ENCODE measurements at regions not wholly inside any gene's neighbourhood (a gene's known extent, or its start where the extent isn't known, plus 50 kb on each side); places are given as distances from the start of the nearest gene placed in this dataset.

DNA sequence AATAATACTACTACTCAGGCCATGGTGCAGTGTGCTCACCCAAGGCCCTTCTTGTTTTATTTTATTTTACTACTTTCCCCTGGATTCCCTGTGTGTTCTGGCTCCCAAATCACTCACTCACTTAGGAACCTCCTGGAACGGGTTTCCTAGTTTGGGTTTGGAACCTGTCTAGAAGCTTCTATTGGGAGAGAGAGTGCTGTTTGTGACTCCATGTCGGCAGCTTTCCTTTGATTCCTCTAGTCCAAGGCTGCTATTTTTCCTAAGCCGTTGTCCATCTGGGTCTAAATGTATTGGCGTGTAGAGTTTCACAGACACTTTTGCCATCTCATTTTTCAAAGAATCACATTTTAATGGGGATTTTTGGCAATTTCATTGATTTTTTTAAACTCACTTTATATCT, 70.8 kb downstream of the FOXA2 start:
- ChIA-PET CTCF (interaction anchor here (1.2 kb wide), 1 partner anchor 14 kb away, joined by 3 read pairs; no protein-coding TSS in a partner anchor), POLR2A (no interaction called here)
- DNase-seq (ENCODE audit: low read depth), result no peak
- Histone ChIP-seq H3K27me3 (ENCODE audit: control insufficient read depth, insufficient read depth, low read length) (no peaks in the 10 kb centered on the region), H3K4me3 (ENCODE audit: low read depth, low read length) (no peak overlapping the region), H3K36me3 (ENCODE audit: control insufficient read depth, insufficient read depth, low read length) (no peaks in the 10 kb centered on the region)
- no peak for TF ChIP-seq CTCF (IDR thresholded peaks at IDR 0.05; ENCODE audit: insufficient read depth, low read depth, low read length)

DNA sequence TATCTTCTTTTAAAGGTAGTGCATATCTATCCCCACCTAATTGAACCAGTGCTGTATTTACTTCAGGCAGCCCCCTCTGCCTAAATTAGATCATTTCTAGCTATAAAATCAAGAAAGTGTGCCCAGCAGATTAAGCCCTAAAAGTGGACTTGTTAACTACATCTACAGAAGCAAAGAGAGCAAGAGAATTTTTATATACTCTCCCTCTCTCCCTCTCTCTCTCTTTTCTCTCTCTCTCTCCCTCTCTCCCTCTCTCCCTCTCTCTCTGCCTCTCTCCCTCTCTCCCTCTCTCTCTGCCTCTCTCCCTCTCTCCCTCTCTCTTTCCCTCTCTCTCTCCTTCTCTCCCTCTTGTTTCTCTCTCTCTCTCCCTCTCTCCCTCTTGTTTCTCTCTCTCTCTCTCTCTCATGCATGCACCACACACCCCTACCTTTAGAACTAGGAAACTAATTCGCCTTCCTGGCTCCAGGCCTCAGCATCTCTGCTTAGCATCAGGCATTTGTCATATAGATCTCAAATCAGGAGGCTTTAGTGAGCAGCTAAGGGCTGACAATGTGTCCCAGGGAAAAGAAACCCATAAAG, 71.4 kb downstream of the FOXA2 start:
- no peak for TF ChIP-seq CTCF (IDR thresholded peaks at IDR 0.05; ENCODE audit: insufficient read depth, low read depth, low read length)
- H3K4me3 ChIP-seq (ENCODE audit: low read depth, low read length), result no peak overlapping the region
- no peaks in the 10 kb centered on the region for H3K27me3 ChIP-seq (ENCODE audit: control insufficient read depth, insufficient read depth, low read length)
- ChIA-PET POLR2A (no interaction called here), CTCF (interaction anchor here (1.2 kb wide), 1 partner anchor 15 kb away, joined by 3 read pairs; no protein-coding TSS in a partner anchor)
- DNase-seq (ENCODE audit: low read depth), result no peak
- H3K36me3 ChIP-seq (ENCODE audit: control insufficient read depth, insufficient read depth, low read length), result no peaks in the 10 kb centered on the region

DNA sequence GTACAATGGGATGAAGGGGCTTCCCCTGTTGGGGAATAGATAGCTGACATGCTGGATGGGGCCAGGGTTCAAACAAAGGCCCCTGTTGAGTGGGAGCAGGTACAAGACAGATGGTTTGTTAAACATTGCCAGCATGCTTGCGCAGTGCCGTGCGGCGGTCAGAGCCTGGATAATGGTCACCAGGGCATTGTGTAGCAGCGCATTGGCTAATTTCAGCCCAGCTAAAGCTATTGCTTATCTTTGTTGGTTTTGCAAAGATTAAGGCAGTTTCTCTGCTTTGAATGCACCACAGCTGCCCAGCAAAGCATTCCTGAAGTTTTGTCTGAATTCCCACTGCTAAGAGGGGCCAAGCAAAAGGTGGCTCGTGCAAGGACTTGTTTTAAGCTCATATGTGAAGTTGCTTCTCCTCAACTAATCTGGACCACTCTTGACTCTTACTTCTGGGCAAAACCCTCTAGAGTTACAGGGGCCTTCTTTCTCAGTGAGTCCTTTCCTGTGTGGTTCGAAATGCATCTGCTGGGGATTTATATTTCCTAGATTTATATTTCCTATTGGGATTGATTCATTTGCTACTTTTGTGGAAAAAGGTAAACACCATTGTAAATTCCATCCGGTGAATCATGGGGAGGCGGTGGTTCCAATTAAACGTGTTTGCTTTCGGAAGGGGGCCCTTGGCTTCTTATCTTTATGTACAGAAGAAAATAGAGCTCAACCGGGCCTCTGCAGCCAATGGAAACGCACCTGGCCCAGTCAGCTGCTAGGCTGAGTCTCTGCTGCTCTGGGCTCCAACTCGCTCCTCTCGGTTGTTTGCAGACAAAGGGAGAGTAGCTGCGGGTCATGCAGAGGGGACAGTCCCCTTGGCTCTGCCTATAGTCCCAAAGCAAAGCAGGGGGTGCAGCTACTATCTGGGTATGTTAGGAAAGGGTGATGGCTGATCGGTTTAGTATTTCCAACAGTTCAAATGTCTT, 72.1 kb downstream of the FOXA2 start:
- Histone ChIP-seq H3K27me3 (ENCODE audit: control insufficient read depth, insufficient read depth, low read length) (no peaks in the 10 kb centered on the region), H3K4me3 (ENCODE audit: low read depth, low read length) (no peak overlapping the region), H3K36me3 (ENCODE audit: control insufficient read depth, insufficient read depth, low read length) (no peaks in the 10 kb centered on the region)
- no peak for TF ChIP-seq CTCF (IDR thresholded peaks at IDR 0.05; ENCODE audit: insufficient read depth, low read depth, low read length)
- CTCF ChIA-PET, result interaction anchor here (1.2 kb wide), 1 partner anchor 15 kb away, joined by 3 read pairs; no protein-coding TSS in a partner anchor
- POLR2A ChIA-PET, result no interaction called here
- DNase-seq (ENCODE audit: low read depth), result no peak

DNA sequence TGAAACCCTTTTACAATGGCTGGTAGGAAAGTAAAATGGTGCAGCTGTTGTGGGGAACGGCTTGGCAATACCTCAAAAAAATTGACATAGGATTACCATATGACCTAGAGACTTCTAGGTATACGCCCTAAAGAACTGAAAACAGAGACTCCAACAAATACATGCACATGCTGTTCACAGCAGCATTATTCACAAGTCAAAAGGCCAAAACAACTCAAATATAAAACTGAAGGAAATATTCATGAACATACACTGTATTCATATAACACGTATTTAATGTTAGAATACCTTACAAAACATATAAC, 74.6 kb downstream of the FOXA2 start:
- ChIA-PET POLR2A (no interaction called here), CTCF (no interaction called here)
- no peak for DNase-seq (ENCODE audit: low read depth)
- no peak for TF ChIP-seq CTCF (IDR thresholded peaks at IDR 0.05; ENCODE audit: insufficient read depth, low read depth, low read length)
- H3K4me3 ChIP-seq (ENCODE audit: low read depth, low read length), result no peak overlapping the region
- H3K27me3 ChIP-seq (ENCODE audit: control insufficient read depth, insufficient read depth, low read length), result no peaks in the 10 kb centered on the region
- H3K36me3 ChIP-seq (ENCODE audit: control insufficient read depth, insufficient read depth, low read length), result no peaks in the 10 kb centered on the region

- CTCF ChIA-PET, result no interaction called here
- Histone ChIP-seq H3K4me3 (ENCODE audit: low read depth, low read length) (no peak overlapping the region), H3K36me3 (ENCODE audit: control insufficient read depth, insufficient read depth, low read length) (no peaks in the 10 kb centered on the region), H3K27me3 (ENCODE audit: control insufficient read depth, insufficient read depth, low read length) (no peaks in the 10 kb centered on the region)
- TF ChIP-seq CTCF (IDR thresholded peaks at IDR 0.05; ENCODE audit: insufficient read depth, low read depth, low read length), result no peak
- POLR2A ChIA-PET, result no interaction called here
- no peak for DNase-seq (ENCODE audit: low read depth)
Measured at GRCh38 chr20:22509090-22509842, 75.1 kb downstream of the FOXA2 start.

All from BJ (cell line).